SK-N-SH treated with all-trans-retinoic acid at 6 μM for 48 hours (cell line): ENCODE measurements at regions not wholly inside any gene's neighbourhood (a gene's known extent, or its start where the extent isn't known, plus 50 kb on each side); places are given as distances from the start of the nearest gene placed in this dataset.

Source experiments
- CSRNP3 ChIP-seq: fragments of 250-450 bp; sonication (Bioruptor Pico); IDR thresholded peaks from 2 replicates; pipeline ENCODE4 v1.5.1; 2021; ENCODE audit warnings: mild to moderate bottlenecking, moderate library complexity
- POU6F1 ChIP-seq: fragments of 250-450 bp; sonication (Bioruptor Pico); IDR thresholded peaks from 2 replicates; pipeline ENCODE4 v1.8.0; 2021; ENCODE audit warnings: low read depth, mild to moderate bottlenecking, moderate library complexity, borderline replicate concordance
- ZC3H10 ChIP-seq: fragments of 250-450 bp; sonication (Bioruptor Pico); IDR thresholded peaks from 2 replicates; pipeline ENCODE4 v1.5.1; 2021; ENCODE audit warnings: mild to moderate bottlenecking, moderate library complexity

- no peak for TF ChIP-seq ZC3H10 (CRISPR knock-in tag)
- no peak for TF ChIP-seq CSRNP3 (CRISPR knock-in tag)
- TF ChIP-seq POU6F1 (CRISPR knock-in tag) = no peak
These were observed 217.0 kb upstream of the TLE3 start for GRCh38 chr15:70314688-70315087.
